NCI-H2029 (cell line): ENCODE measurements at regions not wholly inside any gene's neighbourhood (a gene's known extent, or its start where the extent isn't known, plus 50 kb on each side); places are given as distances from the start of the nearest gene placed in this dataset.

Source experiments
- DNase-seq: peaks from one replicate; lab custom pipeline; 2025; lab: John Stamatoyannopoulos, UW

- DNase-seq: no peak
Measured at GRCh38 chr2:167504695-167505094, 616.4 kb downstream of the XIRP2 start.

- no peak for DNase-seq
Measured at GRCh38 chr2:167504061-167504460, 615.8 kb downstream of the XIRP2 start.

- no peak for DNase-seq
Measured at GRCh38 chr2:167501618-167502017, 613.3 kb downstream of the XIRP2 start.

- no peak for DNase-seq
Measured at GRCh38 chr2:167493862-167494261, 605.6 kb downstream of the XIRP2 start.

- no peak for DNase-seq
Measured at GRCh38 chr2:167492486-167492885, 604.2 kb downstream of the XIRP2 start.

GRCh38 chr2:167491788-167492187 lies 603.5 kb downstream of the XIRP2 start:
- DNase-seq: no peak

GRCh38 chr2:167490455-167490854 lies 602.2 kb downstream of the XIRP2 start:
- DNase-seq: no peak

- DNase-seq: no peak
Measured at GRCh38 chr2:167489325-167489724, 601.0 kb downstream of the XIRP2 start.

- no peak for DNase-seq
Measured at GRCh38 chr2:167487728-167488127, 599.4 kb downstream of the XIRP2 start.

GRCh38 chr2:167484875-167485274 lies 596.6 kb downstream of the XIRP2 start:
- no peak for DNase-seq

- no peak for DNase-seq
Measured at GRCh38 chr2:167480986-167481309, 592.7 kb downstream of the XIRP2 start.

GRCh38 chr2:167480232-167480985 lies 592.1 kb downstream of the XIRP2 start:
- DNase-seq: no peak

GRCh38 chr2:167478196-167478595 lies 589.9 kb downstream of the XIRP2 start:
- no peak for DNase-seq

GRCh38 chr2:167475791-167476190 lies 587.5 kb downstream of the XIRP2 start:
- DNase-seq: no peak

- no peak for DNase-seq
Measured at GRCh38 chr2:167471734-167472133, 583.5 kb downstream of the XIRP2 start.

- no peak for DNase-seq
Measured at GRCh38 chr2:167471332-167471731, 583.1 kb downstream of the XIRP2 start.

GRCh38 chr2:167462379-167462778 lies 574.1 kb downstream of the XIRP2 start:
- DNase-seq: no peak

GRCh38 chr2:167454036-167454435 lies 565.8 kb downstream of the XIRP2 start:
- DNase-seq: no peak

- DNase-seq: no peak
Measured at GRCh38 chr2:167451496-167452289, 563.4 kb downstream of the XIRP2 start.

GRCh38 chr2:167450364-167450763 lies 562.1 kb downstream of the XIRP2 start:
- DNase-seq: no peak

- DNase-seq: no peak
Measured at GRCh38 chr2:167440382-167440781, 552.1 kb downstream of the XIRP2 start.

GRCh38 chr2:167438206-167438605 lies 549.9 kb downstream of the XIRP2 start:
- DNase-seq: no peak

GRCh38 chr2:167431949-167432348 lies 543.7 kb downstream of the XIRP2 start:
- no peak for DNase-seq

- DNase-seq: no peak
Measured at GRCh38 chr2:167430447-167430846, 542.2 kb downstream of the XIRP2 start.
